HepG2 (cell line): ENCODE measurements at regions not wholly inside any gene's neighbourhood (a gene's known extent, or its start where the extent isn't known, plus 50 kb on each side); places are given as distances from the start of the nearest gene placed in this dataset.

Experiments used
- ATAC-seq: fragments of 200-7000 bp; cut with Tn5 transposase; 3 replicates; pipeline ENCODE4 v1.9.1; 2020; ENCODE audit warnings: mild to moderate bottlenecking, moderate library complexity
- BruUV-seq: library from RNA; stranded (reverse); fragments of 400-500 nt; replicated peaks from 2 replicates; lab custom pipeline; 2021; lab: Mats Ljungman, UMichigan
- CTCF ChIA-PET: fragments of 300-600 bp; formaldehyde crosslinking; extraction: SDS; loops from one replicate; lab custom pipeline; 2021; ENCODE audit warnings: low total read pairs, inconsistent platforms, low intra/inter-chr PET ratio; lab: Yijun Ruan, JAX
- POLR2A ChIA-PET: fragments of 350-600 bp; sonication (Branson Sonifier 250); formaldehyde crosslinking; loops from one replicate; lab custom pipeline; 2020; ENCODE audit warnings: antibody characterized with exemption, inconsistent platforms; lab: Yijun Ruan, JAX
- DNase-seq: peaks from one replicate; pipeline ENCODE4 v3.0.0-alpha.2; 2015; ENCODE audit warnings: low spot score
- FAIRE-seq: peaks from 3 replicates; lab custom pipeline; 2011; peaks lifted over from hg19 to GRCh38; lab: Jason Lieb, UNC
- H2AFZ ChIP-seq: one replicate; pipeline ENCODE4 v1.6.1; 2011; ENCODE audit warnings: low read length, inconsistent platforms
- H3K27ac ChIP-seq: fragments of 300-600 bp; 3 replicates; pipeline ENCODE4 v1.8.0; 2011; ENCODE audit warnings: mixed run types, mild to moderate bottlenecking, mixed read lengths, low read length, inconsistent platforms; ENCODE audit not compliant: insufficient read depth; ENCODE audit errors: extremely low read length
- H3K27me3 ChIP-seq, 2 experiments: fragments of 200-600 bp in 1 of 2; 2 replicates in 1 of 2; 3 replicates in 1 of 2; pipeline versions ENCODE4 v1.6.0 to v1.8.0; 2011; ENCODE audit warnings: low read length in 2 of 2, mild to moderate bottlenecking in 2 of 2, moderate library complexity in 2 of 2, inconsistent platforms in 1 of 2; ENCODE audit not compliant: insufficient read depth in 2 of 2, control insufficient read depth in 1 of 2
- H3K36me3 ChIP-seq, 2 experiments: fragments of 200-600 bp in 1 of 2; replicated peaks in 1 of 2; 2 replicates in 1 of 2; 3 replicates in 1 of 2; pipeline versions ENCODE4 v1.5.1 to v1.8.0; 2011; ENCODE audit warnings: low read length in 2 of 2, inconsistent platforms in 1 of 2; ENCODE audit not compliant: insufficient read depth in 2 of 2, control insufficient read depth in 1 of 2
- H3K4me1 ChIP-seq: 2 replicates; pipeline ENCODE4 v1.5.1; 2012; ENCODE audit warnings: low read length, inconsistent platforms; ENCODE audit not compliant: insufficient read depth
- H3K4me2 ChIP-seq: 2 replicates; pipeline ENCODE4 v1.6.0; 2011; ENCODE audit warnings: low read depth, low read length, inconsistent platforms
- H3K4me3 ChIP-seq, 3 experiments: fragments of 200-600 bp in 1 of 3; sonication (generic), shearing (Covaris generic) in 1 of 3; replicated peaks in 1 of 3; 2 replicates each; pipeline ENCODE4 v1.5.1; 2011 to 2016; ENCODE audit warnings: low read length in 3 of 3, inconsistent platforms in 2 of 3, low read depth in 2 of 3, mild to moderate bottlenecking in 2 of 3, control low read depth in 1 of 3, mixed read lengths in 1 of 3; ENCODE audit not compliant: insufficient read depth in 1 of 3
- H3K79me2 ChIP-seq: one replicate; pipeline ENCODE4 v1.6.1; 2011; ENCODE audit warnings: low read length, inconsistent platforms; ENCODE audit not compliant: insufficient read depth
- H3K9ac ChIP-seq: 2 replicates; pipeline ENCODE4 v1.6.0; 2011; ENCODE audit warnings: mild to moderate bottlenecking, low read depth, low read length, inconsistent platforms; ENCODE audit not compliant: insufficient read depth
- H3K9me3 ChIP-seq: 2 replicates; pipeline ENCODE4 v1.5.1; 2012; ENCODE audit warnings: mild to moderate bottlenecking, low read length
- H4K20me1 ChIP-seq: 2 replicates; pipeline ENCODE4 v1.6.0; 2011; ENCODE audit warnings: inconsistent platforms, mild to moderate bottlenecking, low read length, moderate library complexity; ENCODE audit not compliant: insufficient read depth
- JUNB ChIP-seq: sonication (generic); formaldehyde crosslinking; IDR thresholded peaks from 2 replicates; pipeline ENCODE4 v1.8.0; 2022; ENCODE audit warnings: missing genetic modification reagents, mild to moderate bottlenecking, borderline replicate concordance
- RFX1 ChIP-seq: fragments of 450-650 bp; IDR thresholded peaks from 2 replicates; pipeline ENCODE4 v1.6.1; 2017
- SIX4 ChIP-seq: sonication (generic); formaldehyde crosslinking; IDR thresholded peaks from 2 replicates; pipeline ENCODE4 v1.4.0; 2020; ENCODE audit warnings: missing genetic modification reagents
- TCF7L2 ChIP-seq: IDR thresholded peaks from 2 replicates; pipeline ENCODE4 v1.6.1; 2011; ENCODE audit warnings: mild to moderate bottlenecking, low read depth, low read length, moderate library complexity
- ZNF263 ChIP-seq: sonication (generic); formaldehyde crosslinking; IDR thresholded peaks from 2 replicates; pipeline ENCODE4 v1.4.0; 2020; ENCODE audit warnings: missing genetic modification reagents
- ZNF292 ChIP-seq: sonication (generic); formaldehyde crosslinking; IDR thresholded peaks from 2 replicates; pipeline ENCODE4 v1.8.1; 2022; ENCODE audit warnings: mild to moderate bottlenecking, low read depth, missing genetic modification reagents, borderline replicate concordance
- WGBS: methylation state at CpG from one replicate; pipeline ENCODE4 v1.1.6; 2017; ENCODE audit warnings: low lambda C conversion rate; 5-methylcytosine and 5-hydroxymethylcytosine counted together
- in situ Hi-C: cut with HindIII; loops from 2 replicates; pipeline ENCODE4 v1.10.0; 2017; ENCODE audit warnings: low pct_unique_long_range_greater_than_20kb; ENCODE audit not compliant: extremely low pct_ligation_motif_present
- intact Hi-C: fragments of 100-400 bp; cut with micrococcal nuclease; formaldehyde crosslinking; loops from one replicate; pipeline ENCODE4 v1.10.0; 2022; ENCODE audit not compliant: unreplicated experiment
- TF ChIP-seq, protein P1 (sequence below): sonication (generic); formaldehyde crosslinking; IDR thresholded peaks from 2 replicates; pipeline ENCODE4 v1.8.1; 2022; ENCODE audit warnings: mild to moderate bottlenecking, missing genetic modification reagents
- TF ChIP-seq, protein P2 (sequence below): sonication (generic); formaldehyde crosslinking; IDR thresholded peaks from 2 replicates; pipeline ENCODE4 v1.4.0; 2020; ENCODE audit warnings: missing genetic modification reagents
- TF ChIP-seq, protein P3 (sequence below): fragments of 450-650 bp; IDR thresholded peaks from 2 replicates; pipeline ENCODE4 v1.6.1; 2017
- TF ChIP-seq, protein P4 (sequence below): sonication (generic); formaldehyde crosslinking; IDR thresholded peaks from 2 replicates; pipeline ENCODE4 v1.4.0; 2020; ENCODE audit warnings: mild to moderate bottlenecking, missing genetic modification reagents

- Histone ChIP-seq H3K9me3 (no peaks in the 10 kb centered on the region), H3K4me2 (no peak overlapping the region), H3K79me2 (no peaks in the 10 kb centered on the region), H3K4me3 (no peak overlapping the region), H3K36me3 (no peaks in the 10 kb centered on the region), H3K4me1 (no peaks in the 10 kb centered on the region), H3K27ac (no peak overlapping the region), H2AFZ (no peak overlapping the region), H4K20me1 (no peaks in the 10 kb centered on the region), H3K9ac (no peak overlapping the region), H3K27me3 (no peaks in the 10 kb centered on the region)
- in situ Hi-C loops (no loop called here), intact Hi-C loops (no loop called here)
- no peak for FAIRE-seq
- ATAC-seq = no peak
- WGBS = 93% methylated on average over 4 of the region's 4 CpGs
- TF ChIP-seq RFX1 (no peak), SIX4 (CRISPR knock-in tag) (no peak), TCF7L2 (no peak), JUNB (no peak), ZNF263 (no peak), ZNF292 (CRISPR knock-in tag) (no peak)
- TF ChIP-seq, protein P1, sequence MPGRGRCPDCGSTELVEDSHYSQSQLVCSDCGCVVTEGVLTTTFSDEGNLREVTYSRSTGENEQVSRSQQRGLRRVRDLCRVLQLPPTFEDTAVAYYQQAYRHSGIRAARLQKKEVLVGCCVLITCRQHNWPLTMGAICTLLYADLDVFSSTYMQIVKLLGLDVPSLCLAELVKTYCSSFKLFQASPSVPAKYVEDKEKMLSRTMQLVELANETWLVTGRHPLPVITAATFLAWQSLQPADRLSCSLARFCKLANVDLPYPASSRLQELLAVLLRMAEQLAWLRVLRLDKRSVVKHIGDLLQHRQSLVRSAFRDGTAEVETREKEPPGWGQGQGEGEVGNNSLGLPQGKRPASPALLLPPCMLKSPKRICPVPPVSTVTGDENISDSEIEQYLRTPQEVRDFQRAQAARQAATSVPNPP (CRISPR knock-in tag) = no peak
- TF ChIP-seq, protein P2, sequence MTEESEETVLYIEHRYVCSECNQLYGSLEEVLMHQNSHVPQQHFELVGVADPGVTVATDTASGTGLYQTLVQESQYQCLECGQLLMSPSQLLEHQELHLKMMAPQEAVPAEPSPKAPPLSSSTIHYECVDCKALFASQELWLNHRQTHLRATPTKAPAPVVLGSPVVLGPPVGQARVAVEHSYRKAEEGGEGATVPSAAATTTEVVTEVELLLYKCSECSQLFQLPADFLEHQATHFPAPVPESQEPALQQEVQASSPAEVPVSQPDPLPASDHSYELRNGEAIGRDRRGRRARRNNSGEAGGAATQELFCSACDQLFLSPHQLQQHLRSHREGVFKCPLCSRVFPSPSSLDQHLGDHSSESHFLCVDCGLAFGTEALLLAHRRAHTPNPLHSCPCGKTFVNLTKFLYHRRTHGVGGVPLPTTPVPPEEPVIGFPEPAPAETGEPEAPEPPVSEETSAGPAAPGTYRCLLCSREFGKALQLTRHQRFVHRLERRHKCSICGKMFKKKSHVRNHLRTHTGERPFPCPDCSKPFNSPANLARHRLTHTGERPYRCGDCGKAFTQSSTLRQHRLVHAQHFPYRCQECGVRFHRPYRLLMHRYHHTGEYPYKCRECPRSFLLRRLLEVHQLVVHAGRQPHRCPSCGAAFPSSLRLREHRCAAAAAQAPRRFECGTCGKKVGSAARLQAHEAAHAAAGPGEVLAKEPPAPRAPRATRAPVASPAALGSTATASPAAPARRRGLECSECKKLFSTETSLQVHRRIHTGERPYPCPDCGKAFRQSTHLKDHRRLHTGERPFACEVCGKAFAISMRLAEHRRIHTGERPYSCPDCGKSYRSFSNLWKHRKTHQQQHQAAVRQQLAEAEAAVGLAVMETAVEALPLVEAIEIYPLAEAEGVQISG (CRISPR knock-in tag) = no peak
- TF ChIP-seq, protein P3, sequence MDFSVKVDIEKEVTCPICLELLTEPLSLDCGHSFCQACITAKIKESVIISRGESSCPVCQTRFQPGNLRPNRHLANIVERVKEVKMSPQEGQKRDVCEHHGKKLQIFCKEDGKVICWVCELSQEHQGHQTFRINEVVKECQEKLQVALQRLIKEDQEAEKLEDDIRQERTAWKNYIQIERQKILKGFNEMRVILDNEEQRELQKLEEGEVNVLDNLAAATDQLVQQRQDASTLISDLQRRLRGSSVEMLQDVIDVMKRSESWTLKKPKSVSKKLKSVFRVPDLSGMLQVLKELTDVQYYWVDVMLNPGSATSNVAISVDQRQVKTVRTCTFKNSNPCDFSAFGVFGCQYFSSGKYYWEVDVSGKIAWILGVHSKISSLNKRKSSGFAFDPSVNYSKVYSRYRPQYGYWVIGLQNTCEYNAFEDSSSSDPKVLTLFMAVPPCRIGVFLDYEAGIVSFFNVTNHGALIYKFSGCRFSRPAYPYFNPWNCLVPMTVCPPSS = no peak
- TF ChIP-seq, protein P4, sequence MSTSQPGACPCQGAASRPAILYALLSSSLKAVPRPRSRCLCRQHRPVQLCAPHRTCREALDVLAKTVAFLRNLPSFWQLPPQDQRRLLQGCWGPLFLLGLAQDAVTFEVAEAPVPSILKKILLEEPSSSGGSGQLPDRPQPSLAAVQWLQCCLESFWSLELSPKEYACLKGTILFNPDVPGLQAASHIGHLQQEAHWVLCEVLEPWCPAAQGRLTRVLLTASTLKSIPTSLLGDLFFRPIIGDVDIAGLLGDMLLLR (CRISPR knock-in tag) = no peak
- DNase-seq = no peak
- ChIA-PET POLR2A (no interaction called here), CTCF (no interaction called here)
- no TSS peak for BruUV-seq
Measured at GRCh38 chr13:33392794-33393405, 107.3 kb upstream of the STARD13 start.
